Ramos (cell line): ENCODE measurements at regions not wholly inside any gene's neighbourhood (a gene's known extent, or its start where the extent isn't known, plus 50 kb on each side); places are given as distances from the start of the nearest gene placed in this dataset.
"Not testable (repeated sequence)": the region's sequence is repeated elsewhere in the genome, so short reads cannot be mapped to it uniquely, and the experiment has no call there.

Experiments used
- in situ Hi-C: fragments of 300-500 bp; cut with MboI; formaldehyde crosslinking; loops from one replicate; pipeline ENCODE4 v1.14.3; 2022; ENCODE audit warnings: low sequenced_read_pairs; ENCODE audit not compliant: unreplicated experiment

DNA sequence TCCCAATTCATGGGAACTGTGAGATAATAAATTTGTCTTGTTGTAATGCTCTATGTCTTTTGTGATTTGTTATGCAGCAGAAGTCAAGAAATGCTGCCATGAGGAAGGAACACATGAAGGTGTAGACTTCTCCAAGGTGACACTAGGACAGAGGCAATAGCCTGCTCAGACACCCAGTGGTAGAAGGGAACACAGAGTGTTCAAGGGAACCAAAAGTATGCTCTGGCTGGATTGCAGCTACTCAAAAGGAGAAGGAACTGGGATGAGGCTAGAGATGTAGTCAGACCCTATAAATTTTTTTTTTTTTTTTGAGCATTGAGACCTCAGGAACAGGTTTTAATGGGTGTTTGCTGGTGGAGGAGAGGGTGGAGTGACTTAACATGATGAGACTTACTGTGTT, 232.5 kb downstream of the PARP8 start:
- in situ Hi-C loops = no loop called here

DNA sequence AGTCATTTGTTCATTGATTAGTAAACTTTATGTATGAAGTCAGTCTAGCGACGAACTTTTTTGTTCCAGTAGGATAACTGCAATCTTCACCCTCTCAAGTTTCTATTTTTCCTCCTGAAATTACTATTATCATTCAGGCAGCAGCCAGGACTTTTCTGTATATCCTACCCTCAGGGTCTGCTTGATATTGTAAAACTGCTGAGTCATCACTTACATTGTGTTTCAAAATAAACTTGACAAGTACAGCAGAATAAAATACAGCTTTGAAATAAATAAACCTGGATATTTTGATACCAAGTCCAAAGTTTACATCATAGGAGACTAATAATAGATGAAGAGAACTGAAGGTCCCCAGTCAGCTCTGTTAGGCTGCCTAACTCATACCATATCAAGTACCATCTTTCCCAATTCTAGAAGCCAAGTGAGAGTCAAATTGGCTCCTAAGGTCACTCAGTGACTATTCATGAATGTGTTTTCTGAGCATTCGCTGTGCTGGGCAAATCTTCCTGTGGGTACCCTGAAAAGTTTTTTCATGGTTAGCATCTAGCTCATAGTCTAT, 234.6 kb downstream of the PARP8 start:
- in situ Hi-C loops = no loop called here

DNA sequence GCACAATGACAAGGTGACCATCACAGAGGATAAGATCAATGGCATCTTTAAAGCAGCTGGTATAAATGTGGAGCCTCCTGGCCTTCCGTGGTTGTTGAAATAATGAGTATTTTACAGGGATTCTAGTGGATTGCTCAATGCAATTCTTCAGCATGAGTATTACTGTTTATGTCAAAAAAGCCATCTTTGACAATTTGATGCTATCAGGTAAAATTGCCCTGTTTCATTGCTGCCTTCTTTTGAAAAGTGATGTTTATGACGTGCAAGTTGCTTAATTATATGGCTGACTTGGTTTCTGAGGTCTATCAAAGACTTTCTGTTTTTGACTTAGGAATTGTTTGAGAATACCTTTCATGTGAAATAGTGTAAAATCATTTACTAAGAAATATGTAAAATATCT, 237.2 kb downstream of the PARP8 start:
- in situ Hi-C loops = no loop called here

DNA sequence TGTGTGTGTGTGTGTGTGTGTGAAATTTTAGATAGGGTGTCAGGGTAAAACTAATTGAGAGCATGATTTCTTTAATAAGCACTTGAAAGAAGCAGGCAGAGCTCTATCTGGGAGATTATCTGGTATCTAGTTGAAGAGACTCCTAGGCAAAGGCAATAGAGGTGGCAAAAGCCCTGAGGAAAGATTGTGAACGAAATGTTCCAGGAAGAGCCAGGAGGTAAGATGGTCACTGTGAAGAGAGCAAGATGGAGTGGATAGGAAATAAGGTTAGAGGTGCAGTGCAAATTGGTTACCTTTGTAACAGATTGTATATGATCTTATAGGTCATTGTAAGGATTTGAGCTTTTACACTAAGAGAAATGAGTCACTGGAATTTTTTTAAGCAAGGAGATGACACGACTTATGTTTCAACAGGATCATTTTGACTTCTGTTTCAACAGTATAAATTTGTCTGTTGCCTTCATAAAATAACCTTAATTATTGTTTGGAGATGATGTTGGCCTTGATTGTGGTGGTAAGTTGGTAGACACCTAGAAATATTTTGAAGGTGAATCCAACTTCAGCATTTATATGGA, 239.6 kb downstream of the PARP8 start:
- in situ Hi-C loops = no loop called here

DNA sequence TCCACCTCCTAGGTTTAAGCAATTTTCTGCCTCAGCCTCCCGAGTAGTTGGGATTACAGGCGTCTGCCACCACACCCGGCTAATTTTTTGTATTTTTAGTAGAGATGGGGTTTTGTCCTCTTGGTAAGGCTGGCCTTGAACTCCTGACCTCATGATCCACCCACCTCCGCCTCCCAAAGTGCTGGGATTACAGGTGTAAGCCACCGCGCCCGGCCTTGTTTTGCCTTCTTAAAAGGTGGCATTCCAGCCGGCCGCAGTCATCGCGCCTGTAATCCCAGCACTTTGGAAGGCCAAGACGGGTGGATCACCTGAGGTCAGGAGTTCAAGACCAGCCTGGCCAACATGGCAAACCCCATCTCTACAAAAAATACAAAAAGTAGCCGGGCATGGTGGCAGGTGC, 253.7 kb downstream of the PARP8 start:
- in situ Hi-C loops = not testable (repeated sequence)

DNA sequence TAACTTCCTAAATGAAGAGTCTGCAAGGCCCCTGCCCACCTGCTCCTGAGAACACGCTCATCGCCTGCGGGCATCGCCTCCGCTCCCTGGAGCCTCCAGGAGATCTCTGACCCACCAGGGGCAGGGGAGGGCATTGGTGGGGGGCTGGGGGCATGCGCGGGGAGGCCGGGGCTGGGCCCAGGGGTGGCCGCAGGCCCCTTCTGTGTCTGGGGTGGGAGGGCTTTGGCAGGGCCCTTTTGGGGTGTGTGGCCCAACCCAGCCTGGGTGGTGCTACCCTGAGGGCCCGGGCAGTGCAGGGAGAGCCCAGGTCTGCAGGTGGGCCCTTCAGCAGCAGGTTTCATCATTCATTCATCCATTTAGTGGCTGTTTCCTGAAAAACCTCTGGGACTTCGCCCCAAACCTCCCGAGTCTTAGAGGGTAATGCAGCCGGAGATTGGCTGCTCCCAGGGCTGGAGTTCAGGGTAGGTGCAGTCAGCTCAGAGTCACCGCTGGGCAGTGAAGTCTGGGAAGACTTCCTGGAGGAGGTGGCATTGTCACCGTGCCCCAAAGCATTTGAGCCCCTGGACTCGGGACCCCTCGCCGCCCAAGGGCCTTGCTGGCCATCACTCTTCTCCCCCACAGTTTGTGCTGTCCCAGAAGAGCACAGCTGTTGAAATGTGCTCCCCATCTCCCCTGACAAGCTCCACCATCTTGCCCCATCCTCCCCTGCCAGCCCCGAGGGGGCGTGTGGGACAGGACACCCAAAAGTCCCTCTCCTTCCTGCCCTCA, 255.1 kb downstream of the PARP8 start:
- in situ Hi-C loops = no loop called here

DNA sequence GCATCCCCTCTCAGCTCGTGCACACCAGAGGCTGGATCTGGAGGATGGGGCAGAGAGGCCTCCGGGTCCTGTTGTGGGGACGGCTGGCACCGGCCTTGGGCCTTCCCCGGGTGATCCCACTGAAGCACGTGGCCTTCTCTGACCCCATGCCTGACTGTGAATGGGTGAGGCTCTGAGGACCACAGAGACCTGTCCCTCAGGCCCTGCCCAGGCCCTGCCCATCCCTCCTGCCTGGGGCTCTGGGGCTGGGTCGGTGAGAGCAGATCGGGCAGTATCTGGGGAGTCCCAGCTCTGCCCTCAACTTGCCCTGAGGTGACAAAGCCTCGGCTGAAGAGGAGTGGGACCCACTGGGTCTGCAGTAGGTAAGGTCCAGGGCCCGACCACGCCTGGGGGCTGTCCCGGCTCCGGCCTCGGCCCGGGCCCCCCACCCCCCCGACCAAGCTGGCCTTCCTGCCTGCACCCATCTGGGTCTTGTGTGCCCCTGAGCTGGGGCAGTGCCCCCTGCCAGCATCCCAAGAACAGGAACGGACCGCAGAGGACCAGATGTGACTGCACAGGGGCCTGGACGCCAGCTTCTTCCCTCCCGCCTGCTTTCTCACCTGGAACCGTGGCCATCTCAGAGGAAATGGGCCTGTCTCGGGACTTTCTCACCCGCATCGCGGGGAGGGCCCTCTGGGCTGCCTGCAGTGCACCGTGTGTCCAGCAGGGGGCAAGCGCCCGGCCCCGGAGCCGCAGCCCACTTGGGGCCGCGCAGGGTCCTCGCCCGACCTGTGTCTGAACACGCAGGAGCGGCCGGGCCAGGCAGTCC, 255.9 kb downstream of the PARP8 start:
- in situ Hi-C loops = not testable (repeated sequence)

DNA sequence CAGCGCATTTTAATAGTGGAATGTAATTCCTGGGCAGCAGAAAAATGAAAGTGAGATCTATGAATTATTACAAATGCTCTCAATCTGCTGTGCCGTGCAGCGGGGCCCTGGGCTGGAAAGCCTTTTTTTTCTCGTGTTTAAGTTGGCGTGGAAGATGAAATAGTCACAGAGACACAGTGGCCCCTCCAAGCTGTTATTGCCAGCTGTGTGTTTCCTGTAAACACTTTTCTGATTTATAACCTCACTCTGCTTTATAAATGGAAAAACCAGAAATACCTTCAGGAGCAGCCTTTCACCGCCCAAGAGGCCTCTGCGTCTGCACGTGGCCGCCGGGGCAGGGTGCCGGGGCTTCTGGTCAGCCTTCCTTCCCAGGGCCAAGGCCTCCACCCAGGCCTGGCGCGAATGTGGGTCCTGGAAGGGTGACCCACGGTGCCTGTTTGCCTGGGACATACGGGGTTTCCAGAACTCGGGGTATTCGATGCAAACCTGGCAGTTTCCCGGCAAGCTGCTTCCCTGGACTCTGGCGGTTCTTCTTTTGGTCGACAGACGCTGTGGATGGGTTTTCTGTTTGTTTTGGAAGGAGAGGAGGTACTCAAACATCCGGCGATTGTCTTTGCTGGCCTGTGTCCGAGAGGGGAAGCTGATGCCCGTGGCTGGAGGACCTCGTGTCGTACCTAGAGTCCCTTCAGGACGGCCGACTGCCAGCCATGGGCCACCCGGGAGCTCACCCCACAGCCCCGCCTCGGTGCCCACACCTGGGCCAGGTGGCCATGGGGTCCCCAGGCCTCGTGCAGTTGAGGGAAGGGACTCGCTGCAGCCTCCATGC, 256.7 kb downstream of the PARP8 start:
- in situ Hi-C loops = no loop called here

DNA sequence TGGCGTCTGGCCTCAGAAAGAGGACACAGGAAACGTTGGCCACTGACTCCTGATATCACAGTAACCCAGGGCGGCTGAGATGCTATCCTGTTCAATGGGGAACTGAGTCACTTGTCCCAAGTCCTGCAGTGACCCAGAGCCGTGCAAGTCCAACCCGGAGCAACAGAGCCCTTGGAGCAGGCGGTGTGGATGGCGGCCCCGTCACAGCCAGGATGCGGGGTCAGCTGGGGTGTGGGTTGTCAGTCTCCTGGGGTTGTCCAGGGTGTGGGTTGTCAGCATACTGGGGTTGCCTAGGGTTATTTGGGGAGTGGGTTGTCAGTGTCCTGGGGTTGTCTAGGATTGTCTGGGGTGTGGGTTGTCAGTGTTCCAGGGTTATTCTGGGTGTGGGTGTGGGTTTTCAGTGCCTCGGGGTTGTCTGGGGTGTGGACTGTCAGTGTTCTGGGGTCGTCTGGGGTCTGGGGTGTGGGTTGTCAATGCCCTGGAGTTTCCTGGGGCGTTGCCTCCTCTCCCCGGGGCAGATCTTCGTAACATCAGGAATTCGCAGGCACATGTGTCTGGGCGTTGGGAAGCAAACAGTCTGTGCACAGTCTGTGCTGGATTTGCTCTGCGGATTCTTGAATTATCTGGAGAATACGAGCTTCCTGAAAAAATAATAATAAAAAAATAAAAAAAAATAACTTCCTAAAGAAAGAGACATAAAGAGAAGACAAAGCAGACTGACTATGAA, 257.5 kb downstream of the PARP8 start:
- in situ Hi-C loops = no loop called here

DNA sequence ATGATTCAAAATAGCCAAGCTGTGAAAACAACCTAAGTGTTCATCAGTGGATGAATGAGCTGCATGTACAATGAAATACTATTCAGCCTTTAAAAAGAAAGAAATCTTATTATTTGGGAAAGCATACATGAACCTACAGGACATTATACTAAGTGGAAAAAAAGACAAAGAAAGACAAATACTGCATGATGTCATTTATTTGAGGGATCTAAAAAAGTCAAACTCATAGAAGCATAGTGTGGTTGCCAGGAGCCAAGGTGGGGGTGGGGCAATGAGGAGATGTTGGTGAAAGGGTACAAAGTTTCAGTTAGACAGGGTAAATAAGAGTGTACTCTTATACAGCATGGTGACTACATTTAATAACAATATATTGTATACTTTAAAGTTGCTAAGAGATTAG, 261.5 kb downstream of the PARP8 start:
- in situ Hi-C loops = no loop called here

DNA sequence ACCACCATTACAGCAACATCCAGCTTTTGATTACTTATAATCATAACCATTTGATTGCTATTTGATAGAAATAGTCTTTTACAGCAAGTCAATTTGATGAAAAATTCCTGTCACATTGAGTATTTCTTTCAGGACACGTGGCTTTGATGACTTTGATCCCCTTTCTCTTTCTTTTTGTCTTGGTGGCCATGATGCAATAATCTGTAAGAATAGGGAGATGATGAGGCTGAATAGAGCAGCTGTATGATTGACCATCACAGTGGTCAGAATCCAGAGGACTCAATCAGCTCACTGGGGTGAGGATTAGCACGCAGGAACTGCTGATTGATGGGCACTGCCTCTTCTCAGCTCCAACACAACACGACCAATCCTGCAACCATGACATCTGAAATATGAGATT, 262.7 kb downstream of the PARP8 start:
- in situ Hi-C loops = no loop called here

DNA sequence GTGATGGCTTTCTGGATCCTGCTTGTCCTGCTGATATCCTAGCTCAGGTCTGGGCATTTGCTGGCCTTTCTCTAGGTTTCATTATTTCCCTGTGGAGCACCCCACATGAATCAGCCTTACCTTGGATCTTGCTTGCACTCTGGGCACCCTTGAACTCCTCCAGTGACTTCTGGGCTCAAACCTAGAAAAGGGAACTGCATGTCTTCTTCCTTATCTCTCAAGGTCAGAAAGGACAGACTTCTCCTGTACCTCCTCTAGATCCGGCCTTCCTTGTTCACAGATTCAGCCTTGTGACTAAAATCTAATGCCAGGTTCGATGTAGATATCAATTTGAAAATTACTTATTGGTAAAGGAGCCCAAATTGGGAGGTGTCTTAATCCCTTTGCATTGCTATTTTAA, 267.9 kb downstream of the PARP8 start:
- in situ Hi-C loops = no loop called here

DNA sequence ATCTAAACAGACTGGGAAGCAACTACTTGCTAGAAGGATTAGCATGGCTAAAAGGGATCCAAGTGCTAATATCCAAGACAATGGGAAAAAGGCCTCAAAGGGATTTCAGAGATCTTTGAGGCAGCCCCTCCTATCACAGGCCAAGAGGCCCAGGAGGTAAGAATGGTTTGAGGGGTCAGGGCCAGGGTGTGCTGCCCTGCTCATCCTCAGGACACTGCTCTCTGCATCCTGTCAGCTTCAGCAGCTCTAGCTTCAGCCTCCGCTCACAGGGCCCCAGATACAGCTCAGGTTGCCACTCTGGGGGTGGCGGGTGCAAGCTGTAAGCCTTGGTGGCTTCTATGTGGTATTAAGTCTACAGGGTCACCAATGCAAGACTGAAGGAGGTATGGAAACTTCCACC, 278.7 kb downstream of the PARP8 start:
- in situ Hi-C loops = no loop called here

DNA sequence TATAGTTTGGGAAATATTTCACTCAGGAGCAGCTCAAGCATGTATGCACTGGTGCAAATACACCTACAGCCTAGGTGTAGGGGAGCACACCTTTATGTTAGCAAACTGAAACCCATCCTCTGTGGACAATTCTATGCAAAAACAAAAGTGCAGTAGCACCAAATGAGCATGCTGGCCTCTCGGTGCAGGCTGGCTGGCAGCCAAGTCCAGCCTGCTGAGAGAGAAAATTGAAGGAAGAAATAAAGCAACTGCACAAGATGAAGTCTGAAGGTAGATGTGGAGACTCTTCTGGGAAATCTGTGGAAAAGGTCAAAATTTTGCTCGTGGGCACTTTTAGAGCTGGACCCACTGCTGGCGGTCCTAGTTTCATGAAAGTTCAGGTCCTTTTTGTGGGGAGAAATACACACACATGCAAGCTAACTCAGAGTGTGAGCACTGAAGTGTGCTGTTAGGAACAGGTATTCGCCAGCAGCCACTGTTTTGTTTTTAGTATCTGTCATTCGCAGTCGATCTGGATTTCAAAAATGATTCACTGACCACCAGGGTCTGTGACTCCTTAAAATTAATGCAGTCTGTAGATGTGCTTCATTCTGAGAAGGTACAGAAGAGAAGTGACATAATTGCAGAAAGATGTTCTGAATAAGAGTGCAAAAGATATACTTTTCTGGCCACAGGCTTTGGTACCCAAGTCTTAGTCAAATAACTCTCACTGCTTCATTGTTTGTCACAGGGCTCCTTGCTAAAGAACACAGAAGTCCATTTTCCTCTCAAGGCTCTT, 281.7 kb downstream of the PARP8 start:
- in situ Hi-C loops = no loop called here

DNA sequence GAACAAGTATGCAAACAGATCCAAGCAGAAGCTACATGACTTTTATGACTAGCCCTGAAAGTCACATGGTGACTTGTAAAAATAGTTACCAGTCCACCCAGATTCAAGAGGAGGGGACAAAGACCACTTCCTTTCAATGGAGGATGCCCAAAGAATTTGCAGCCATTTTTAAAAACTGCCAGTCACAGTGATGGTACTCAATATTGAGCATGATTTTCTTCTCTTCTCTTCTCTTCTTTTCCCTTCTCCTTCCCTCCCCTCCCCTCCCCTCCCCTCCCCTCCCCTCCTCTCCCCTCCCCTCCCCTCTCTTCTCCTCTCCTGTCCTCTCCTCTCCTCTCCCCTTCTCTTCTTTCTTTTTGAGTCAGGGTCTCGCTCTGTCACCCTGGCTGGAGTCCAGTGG, 286.9 kb downstream of the PARP8 start:
- in situ Hi-C loops = loop anchor here (25.0 kb wide), 1 partner anchor 1709 kb away; no protein-coding TSS in a partner anchor

DNA sequence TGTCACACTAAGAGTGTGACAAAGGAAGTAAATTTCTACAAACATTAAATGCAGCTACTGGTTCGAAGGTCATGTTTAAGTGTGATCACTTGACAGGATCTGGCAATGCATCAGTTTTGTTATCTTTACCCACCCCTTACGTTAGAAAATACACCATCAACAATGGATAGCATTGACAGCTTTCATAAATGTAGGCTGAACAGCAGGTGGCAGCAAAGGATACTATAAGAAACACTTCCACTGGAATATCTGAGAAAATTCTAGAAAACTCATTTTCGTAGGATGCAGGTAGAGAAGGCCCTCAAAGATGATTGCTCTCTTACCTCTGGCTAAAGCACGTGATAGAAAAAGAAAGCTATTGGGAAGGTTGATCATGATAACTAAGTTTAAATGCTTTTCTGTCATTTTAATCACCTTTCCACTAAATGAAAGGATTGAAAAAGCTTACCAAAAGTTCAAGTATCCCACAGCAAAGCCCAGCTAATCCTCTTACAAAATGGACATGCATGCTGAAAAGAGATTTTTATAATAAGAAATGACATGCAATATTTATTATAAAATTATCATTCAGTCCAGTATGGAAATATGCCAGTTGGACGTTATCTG, 292.5 kb downstream of the PARP8 start:
- in situ Hi-C loops = loop anchor here (25.0 kb wide), 1 partner anchor 1703 kb away; no protein-coding TSS in a partner anchor

DNA sequence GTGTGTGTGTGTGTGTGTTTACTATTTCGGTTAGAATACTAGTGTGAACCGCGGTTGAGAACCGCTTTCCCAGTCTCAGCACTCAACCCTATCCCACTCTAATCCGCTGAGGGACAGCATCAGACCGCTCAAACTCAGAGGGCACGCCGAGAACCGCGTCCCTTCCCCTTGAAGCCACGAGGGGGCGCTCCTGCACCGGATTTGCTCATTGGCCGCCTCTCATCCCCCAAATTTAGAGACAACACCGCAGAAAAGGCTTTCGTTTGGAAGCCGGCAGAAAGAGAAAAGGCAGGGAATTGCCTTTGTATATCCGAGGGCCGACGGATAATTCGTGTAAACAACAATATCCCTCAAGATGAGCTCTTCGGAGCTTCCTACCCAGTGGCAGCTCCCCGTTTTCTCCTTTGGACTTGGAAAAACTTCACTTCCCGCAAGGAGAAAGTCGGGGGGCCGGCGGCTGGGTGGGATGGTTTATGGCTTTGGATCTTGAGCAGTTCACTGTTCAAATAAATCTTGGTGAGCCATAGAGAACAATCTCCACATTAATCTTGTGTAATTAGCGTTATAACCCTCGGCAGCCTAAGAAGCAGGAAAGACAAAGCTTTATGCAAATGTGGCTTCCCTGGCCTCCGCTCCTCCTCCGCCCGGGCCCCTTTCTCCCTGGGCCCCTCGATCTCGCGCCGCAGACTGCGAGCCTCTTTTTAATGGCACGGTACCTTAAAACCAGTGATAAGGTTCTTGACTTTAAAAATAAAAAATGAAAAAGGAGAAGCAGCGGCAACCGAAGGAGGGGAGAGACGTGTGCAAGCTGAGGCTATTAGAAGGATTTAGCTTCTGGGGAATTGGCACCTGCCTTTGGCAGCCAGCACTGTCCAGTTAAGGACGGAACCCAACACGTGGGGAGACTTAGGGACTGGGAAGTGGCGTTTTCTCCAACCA, 296.8 kb downstream of the PARP8 start:
- in situ Hi-C loops = loop anchor here (25.0 kb wide), 1 partner anchor 1699 kb away; no protein-coding TSS in a partner anchor
